GM12878 (cell line): ENCODE measurements at regions not wholly inside any gene's neighbourhood (a gene's known extent, or its start where the extent isn't known, plus 50 kb on each side); places are given as distances from the start of the nearest gene placed in this dataset.

Experiments used
- ATF7 ChIP-seq: fragments of 450-650 bp; IDR thresholded peaks from 2 replicates; pipeline ENCODE4 v1.6.1; 2016; ENCODE audit warnings: low read depth, mild to moderate bottlenecking
- CHD1 ChIP-seq: IDR thresholded peaks from 2 replicates; pipeline ENCODE4 v1.6.1; 2012; ENCODE audit warnings: low read depth, low read length, improper control_type of control experiment
- HDGF ChIP-seq: fragments of 450-650 bp; IDR thresholded peaks from 2 replicates; pipeline ENCODE4 v1.6.1; 2016; ENCODE audit warnings: antibody characterized with exemption
- MEF2A ChIP-seq: IDR thresholded peaks from 2 replicates; pipeline ENCODE4 v1.6.1; 2011; ENCODE audit warnings: low read depth, mild to moderate bottlenecking, low read length, moderate library complexity; ENCODE audit not compliant: insufficient read depth
- MTA2 ChIP-seq: fragments of 450-650 bp; IDR thresholded peaks from 2 replicates; pipeline ENCODE4 v1.6.1; 2016; ENCODE audit warnings: low read depth, mild to moderate bottlenecking, moderate library complexity
- NBN ChIP-seq: fragments of 450-650 bp; IDR thresholded peaks from 2 replicates; pipeline ENCODE4 v1.6.1; 2016
- RFX5 ChIP-seq: IDR thresholded peaks from 2 replicates; pipeline ENCODE4 v1.6.1; 2011; ENCODE audit warnings: low read depth, low read length, improper control_type of control experiment
- SREBF1 ChIP-seq: IDR thresholded peaks from 2 replicates; pipeline ENCODE4 v1.6.1; 2012; ENCODE audit warnings: mild to moderate bottlenecking, low read length
- ZNF274 ChIP-seq: IDR thresholded peaks from one replicate; pipeline ENCODE4 v1.8.0; 2011; ENCODE audit not compliant: insufficient read length, insufficient read depth
- ZSCAN29 ChIP-seq: fragments of 450-650 bp; IDR thresholded peaks from 2 replicates; pipeline ENCODE4 v1.6.1; 2017; ENCODE audit warnings: mild to moderate bottlenecking, moderate library complexity
- TF ChIP-seq, protein P1 (sequence below): IDR thresholded peaks from 2 replicates; pipeline ENCODE4 v1.6.1; 2011; ENCODE audit warnings: low read depth, low read length, improper control_type of control experiment, borderline replicate concordance
- TF ChIP-seq, protein P2 (sequence below): fragments of 450-650 bp; IDR thresholded peaks from 2 replicates; pipeline ENCODE4 v1.6.1; 2017; ENCODE audit warnings: antibody characterized with exemption, mild to moderate bottlenecking, moderate library complexity
- TF ChIP-seq, protein P3 (sequence below): fragments of 450-650 bp; IDR thresholded peaks from 2 replicates; pipeline ENCODE4 v1.6.1; 2018; ENCODE audit warnings: borderline replicate concordance, mild to moderate bottlenecking; ENCODE audit not compliant: partially characterized antibody
- TF ChIP-seq, protein P4 (sequence below): IDR thresholded peaks from 2 replicates; pipeline ENCODE4 v1.6.1; 2011; ENCODE audit warnings: mild to moderate bottlenecking, low read depth, low read length, moderate library complexity; ENCODE audit not compliant: insufficient replicate concordance
- TF ChIP-seq, protein P5 (sequence below): IDR thresholded peaks from 2 replicates; pipeline ENCODE4 v1.6.1; 2011; ENCODE audit warnings: low read depth, mild to moderate bottlenecking, low read length, moderate library complexity, borderline replicate concordance; ENCODE audit errors: extremely low read depth
- TF ChIP-seq, protein P6 (sequence below): fragments of 450-650 bp; formaldehyde crosslinking; IDR thresholded peaks from 2 replicates; pipeline ENCODE4 v1.4.0; 2020; ENCODE audit warnings: mild to moderate bottlenecking, moderate library complexity
- TF ChIP-seq, protein P7 (sequence below): IDR thresholded peaks from 2 replicates; pipeline ENCODE4 v1.6.1; 2012; ENCODE audit warnings: low read length, inconsistent platforms

DNA sequence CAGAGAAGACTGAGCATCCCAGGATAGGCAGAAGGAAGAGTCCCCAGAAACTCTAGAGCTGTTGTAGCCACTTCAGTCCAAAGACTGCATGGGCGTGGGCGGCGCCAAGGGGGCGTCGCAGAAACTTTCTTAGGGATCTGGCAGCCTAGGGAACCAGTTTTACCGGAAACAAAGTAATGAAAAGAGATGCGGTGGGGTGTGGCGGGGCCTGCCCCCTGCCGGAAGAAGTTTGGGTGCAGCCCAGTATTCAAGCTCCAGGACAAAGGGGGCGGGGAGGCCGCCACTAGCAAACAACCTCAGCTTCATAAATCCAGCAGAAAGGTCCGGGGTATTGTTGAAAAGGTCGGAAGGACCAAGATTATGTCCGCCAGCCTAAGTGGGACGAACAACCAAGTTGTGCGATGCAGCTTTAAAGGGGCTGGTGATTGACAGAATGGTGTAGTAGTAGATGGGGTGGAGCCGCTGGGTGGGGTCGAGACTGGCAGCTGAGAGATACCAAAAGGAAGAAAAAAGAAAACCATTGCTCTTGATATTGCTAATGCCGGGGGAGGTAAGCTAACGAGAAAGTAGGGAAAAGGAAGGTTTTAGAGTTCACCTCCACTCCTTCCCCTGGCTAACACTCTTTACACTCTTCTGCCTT is 190.5 kb downstream of the RRAGB start (continued):
- TF ChIP-seq, protein P1, sequence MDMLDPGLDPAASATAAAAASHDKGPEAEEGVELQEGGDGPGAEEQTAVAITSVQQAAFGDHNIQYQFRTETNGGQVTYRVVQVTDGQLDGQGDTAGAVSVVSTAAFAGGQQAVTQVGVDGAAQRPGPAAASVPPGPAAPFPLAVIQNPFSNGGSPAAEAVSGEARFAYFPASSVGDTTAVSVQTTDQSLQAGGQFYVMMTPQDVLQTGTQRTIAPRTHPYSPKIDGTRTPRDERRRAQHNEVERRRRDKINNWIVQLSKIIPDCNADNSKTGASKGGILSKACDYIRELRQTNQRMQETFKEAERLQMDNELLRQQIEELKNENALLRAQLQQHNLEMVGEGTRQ: no peak
- TF ChIP-seq, protein P2, sequence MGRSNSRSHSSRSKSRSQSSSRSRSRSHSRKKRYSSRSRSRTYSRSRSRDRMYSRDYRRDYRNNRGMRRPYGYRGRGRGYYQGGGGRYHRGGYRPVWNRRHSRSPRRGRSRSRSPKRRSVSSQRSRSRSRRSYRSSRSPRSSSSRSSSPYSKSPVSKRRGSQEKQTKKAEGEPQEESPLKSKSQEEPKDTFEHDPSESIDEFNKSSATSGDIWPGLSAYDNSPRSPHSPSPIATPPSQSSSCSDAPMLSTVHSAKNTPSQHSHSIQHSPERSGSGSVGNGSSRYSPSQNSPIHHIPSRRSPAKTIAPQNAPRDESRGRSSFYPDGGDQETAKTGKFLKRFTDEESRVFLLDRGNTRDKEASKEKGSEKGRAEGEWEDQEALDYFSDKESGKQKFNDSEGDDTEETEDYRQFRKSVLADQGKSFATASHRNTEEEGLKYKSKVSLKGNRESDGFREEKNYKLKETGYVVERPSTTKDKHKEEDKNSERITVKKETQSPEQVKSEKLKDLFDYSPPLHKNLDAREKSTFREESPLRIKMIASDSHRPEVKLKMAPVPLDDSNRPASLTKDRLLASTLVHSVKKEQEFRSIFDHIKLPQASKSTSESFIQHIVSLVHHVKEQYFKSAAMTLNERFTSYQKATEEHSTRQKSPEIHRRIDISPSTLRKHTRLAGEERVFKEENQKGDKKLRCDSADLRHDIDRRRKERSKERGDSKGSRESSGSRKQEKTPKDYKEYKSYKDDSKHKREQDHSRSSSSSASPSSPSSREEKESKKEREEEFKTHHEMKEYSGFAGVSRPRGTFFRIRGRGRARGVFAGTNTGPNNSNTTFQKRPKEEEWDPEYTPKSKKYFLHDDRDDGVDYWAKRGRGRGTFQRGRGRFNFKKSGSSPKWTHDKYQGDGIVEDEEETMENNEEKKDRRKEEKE: no peak
- no peak for TF ChIP-seq RFX5
- no peak for TF ChIP-seq ZSCAN29
- 0 out of 2 replicates have a peak, but pooled peaks have one; percentile 12 for TF ChIP-seq MEF2A
- TF ChIP-seq, protein P3, sequence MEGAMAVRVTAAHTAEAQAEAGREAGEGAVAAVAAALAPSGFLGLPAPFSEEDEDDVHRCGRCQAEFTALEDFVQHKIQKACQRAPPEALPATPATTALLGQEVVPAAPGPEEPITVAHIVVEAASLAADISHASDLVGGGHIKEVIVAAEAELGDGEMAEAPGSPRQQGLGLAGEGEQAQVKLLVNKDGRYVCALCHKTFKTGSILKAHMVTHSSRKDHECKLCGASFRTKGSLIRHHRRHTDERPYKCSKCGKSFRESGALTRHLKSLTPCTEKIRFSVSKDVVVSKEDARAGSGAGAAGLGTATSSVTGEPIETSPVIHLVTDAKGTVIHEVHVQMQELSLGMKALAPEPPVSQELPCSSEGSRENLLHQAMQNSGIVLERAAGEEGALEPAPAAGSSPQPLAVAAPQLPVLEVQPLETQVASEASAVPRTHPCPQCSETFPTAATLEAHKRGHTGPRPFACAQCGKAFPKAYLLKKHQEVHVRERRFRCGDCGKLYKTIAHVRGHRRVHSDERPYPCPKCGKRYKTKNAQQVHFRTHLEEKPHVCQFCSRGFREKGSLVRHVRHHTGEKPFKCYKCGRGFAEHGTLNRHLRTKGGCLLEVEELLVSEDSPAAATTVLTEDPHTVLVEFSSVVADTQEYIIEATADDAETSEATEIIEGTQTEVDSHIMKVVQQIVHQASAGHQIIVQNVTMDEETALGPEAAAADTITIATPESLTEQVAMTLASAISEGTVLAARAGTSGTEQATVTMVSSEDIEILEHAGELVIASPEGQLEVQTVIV: no peak
- no peak for TF ChIP-seq ATF7
- TF ChIP-seq HDGF: no peak
- TF ChIP-seq CHD1: no peak
- TF ChIP-seq, protein P4, sequence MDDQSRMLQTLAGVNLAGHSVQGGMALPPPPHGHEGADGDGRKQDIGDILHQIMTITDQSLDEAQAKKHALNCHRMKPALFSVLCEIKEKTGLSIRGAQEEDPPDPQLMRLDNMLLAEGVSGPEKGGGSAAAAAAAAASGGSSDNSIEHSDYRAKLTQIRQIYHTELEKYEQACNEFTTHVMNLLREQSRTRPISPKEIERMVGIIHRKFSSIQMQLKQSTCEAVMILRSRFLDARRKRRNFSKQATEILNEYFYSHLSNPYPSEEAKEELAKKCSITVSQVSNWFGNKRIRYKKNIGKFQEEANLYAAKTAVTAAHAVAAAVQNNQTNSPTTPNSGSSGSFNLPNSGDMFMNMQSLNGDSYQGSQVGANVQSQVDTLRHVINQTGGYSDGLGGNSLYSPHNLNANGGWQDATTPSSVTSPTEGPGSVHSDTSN: peak; percentile 52
- no peak for TF ChIP-seq ZNF274
- TF ChIP-seq, protein P5, sequence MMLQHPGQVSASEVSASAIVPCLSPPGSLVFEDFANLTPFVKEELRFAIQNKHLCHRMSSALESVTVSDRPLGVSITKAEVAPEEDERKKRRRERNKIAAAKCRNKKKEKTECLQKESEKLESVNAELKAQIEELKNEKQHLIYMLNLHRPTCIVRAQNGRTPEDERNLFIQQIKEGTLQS: no peak
- TF ChIP-seq, protein P6, sequence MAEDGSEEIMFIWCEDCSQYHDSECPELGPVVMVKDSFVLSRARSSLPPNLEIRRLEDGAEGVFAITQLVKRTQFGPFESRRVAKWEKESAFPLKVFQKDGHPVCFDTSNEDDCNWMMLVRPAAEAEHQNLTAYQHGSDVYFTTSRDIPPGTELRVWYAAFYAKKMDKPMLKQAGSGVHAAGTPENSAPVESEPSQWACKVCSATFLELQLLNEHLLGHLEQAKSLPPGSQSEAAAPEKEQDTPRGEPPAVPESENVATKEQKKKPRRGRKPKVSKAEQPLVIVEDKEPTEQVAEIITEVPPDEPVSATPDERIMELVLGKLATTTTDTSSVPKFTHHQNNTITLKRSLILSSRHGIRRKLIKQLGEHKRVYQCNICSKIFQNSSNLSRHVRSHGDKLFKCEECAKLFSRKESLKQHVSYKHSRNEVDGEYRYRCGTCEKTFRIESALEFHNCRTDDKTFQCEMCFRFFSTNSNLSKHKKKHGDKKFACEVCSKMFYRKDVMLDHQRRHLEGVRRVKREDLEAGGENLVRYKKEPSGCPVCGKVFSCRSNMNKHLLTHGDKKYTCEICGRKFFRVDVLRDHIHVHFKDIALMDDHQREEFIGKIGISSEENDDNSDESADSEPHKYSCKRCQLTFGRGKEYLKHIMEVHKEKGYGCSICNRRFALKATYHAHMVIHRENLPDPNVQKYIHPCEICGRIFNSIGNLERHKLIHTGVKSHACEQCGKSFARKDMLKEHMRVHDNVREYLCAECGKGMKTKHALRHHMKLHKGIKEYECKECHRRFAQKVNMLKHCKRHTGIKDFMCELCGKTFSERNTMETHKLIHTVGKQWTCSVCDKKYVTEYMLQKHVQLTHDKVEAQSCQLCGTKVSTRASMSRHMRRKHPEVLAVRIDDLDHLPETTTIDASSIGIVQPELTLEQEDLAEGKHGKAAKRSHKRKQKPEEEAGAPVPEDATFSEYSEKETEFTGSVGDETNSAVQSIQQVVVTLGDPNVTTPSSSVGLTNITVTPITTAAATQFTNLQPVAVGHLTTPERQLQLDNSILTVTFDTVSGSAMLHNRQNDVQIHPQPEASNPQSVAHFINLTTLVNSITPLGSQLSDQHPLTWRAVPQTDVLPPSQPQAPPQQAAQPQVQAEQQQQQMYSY (CRISPR knock-in tag): no peak
- TF ChIP-seq NBN: no peak
- TF ChIP-seq MTA2: 0 out of 2 replicates have a peak, but pooled peaks have one; percentile 21
- TF ChIP-seq, protein P7, sequence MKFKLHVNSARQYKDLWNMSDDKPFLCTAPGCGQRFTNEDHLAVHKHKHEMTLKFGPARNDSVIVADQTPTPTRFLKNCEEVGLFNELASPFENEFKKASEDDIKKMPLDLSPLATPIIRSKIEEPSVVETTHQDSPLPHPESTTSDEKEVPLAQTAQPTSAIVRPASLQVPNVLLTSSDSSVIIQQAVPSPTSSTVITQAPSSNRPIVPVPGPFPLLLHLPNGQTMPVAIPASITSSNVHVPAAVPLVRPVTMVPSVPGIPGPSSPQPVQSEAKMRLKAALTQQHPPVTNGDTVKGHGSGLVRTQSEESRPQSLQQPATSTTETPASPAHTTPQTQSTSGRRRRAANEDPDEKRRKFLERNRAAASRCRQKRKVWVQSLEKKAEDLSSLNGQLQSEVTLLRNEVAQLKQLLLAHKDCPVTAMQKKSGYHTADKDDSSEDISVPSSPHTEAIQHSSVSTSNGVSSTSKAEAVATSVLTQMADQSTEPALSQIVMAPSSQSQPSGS: no peak
- TF ChIP-seq SREBF1: no peak
